GM06990 (cell line): ENCODE measurements at regions not wholly inside any gene's neighbourhood (a gene's known extent, or its start where the extent isn't known, plus 50 kb on each side); places are given as distances from the start of the nearest gene placed in this dataset.

Source experiments
- DNase-seq: peaks from one replicate; pipeline ENCODE4 v3.0.0-alpha.2; 2011; ENCODE audit not compliant: insufficient read length; ENCODE audit errors: extremely low read depth
- H3K27me3 ChIP-seq: replicated peaks from 2 replicates; pipeline ENCODE4 v1.6.0; 2011; ENCODE audit warnings: low read length; ENCODE audit not compliant: control insufficient read depth, insufficient read depth
- H3K36me3 ChIP-seq: 2 replicates; pipeline ENCODE4 v1.5.1; 2011; ENCODE audit warnings: low read length; ENCODE audit not compliant: control insufficient read depth, insufficient read depth
- H3K4me3 ChIP-seq: replicated peaks from 2 replicates; pipeline ENCODE4 v1.5.1; 2011; ENCODE audit warnings: low read depth, mild to moderate bottlenecking, control low read depth, low read length
- CTCF ChIP-seq: IDR thresholded peaks from 2 replicates; pipeline ENCODE4 v1.5.1; 2011; ENCODE audit warnings: low read length, control low read depth, mild to moderate bottlenecking, inconsistent platforms; ENCODE audit not compliant: insufficient read depth, poor library complexity, severe bottlenecking

DNA sequence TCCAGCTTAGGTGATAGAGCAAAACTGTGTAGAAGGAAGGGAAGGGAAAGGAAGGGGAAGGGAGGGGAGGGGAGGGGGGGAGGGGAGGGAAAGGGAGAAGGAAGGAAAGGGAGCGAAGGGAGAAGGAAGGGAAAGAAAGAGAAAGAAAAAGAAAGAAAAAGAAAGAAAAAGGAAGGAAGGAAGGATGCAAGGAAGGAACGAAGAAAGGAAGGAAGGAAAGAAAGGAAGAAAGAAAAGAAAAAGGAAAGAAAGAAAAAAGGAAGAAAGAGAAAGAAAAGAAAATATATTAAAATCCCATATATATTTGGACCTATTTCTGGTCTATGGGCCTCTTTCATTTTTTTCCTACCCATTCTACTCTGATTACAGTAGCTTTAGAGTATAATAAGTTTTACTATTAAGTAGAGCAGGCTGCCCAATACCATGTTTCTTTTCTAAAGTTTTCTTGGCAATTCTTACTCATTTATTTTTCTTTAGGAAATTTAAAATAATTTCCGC lies 229.1 kb downstream of the AUH start:
- no peak overlapping the region for H3K4me3 ChIP-seq
- no peaks in the 10 kb centered on the region for H3K36me3 ChIP-seq
- no peak for TF ChIP-seq CTCF
- H3K27me3 ChIP-seq = no peaks in the 10 kb centered on the region
- no peak for DNase-seq

GRCh38 chr9:91134608-91135007 lies 227.1 kb downstream of the AUH start:
- Histone ChIP-seq H3K36me3 (no peaks in the 10 kb centered on the region), H3K27me3 (no peaks in the 10 kb centered on the region; the same call in 1 of the 2 replicates), H3K4me3 (no peak overlapping the region)
- no peak for TF ChIP-seq CTCF
- DNase-seq = no peak

DNA sequence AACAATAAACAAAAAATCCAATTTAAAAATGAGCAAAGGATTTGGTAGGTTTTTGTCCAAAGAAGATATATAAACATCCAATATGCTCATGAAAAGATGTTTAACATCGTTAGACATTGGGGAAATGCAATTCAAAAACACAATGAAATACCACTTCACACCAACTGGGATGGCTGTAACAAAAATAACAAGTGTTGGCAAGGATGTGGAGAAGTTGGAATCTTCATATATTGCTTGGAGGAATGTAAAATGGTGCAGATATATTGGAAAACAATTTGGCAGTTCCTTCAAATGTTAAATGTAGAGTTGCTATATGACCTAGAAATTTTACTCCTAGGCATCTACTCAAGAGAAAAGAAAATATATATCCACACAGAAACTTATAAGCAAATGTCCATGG lies 224.3 kb downstream of the AUH start:
- Histone ChIP-seq H3K36me3 (no peaks in the 10 kb centered on the region), H3K27me3 (no peaks in the 10 kb centered on the region; the same call in 1 of the 2 replicates), H3K4me3 (no peak overlapping the region)
- TF ChIP-seq CTCF = no peak
- no peak for DNase-seq

- no peak for DNase-seq
- H3K27me3 ChIP-seq = no peaks in the 10 kb centered on the region; the same call in 1 of the 2 replicates
- no peak for TF ChIP-seq CTCF
- H3K4me3 ChIP-seq = no peak overlapping the region
- H3K36me3 ChIP-seq = no peaks in the 10 kb centered on the region
Measured at GRCh38 chr9:91138760-91139159, 223.0 kb downstream of the AUH start.

GRCh38 chr9:91141407-91141965 lies 220.2 kb downstream of the AUH start:
- no peak for DNase-seq
- Histone ChIP-seq H3K27me3 (no peaks in the 10 kb centered on the region; the same call in 1 of the 2 replicates), H3K4me3 (no peak overlapping the region), H3K36me3 (no peaks in the 10 kb centered on the region)
- TF ChIP-seq CTCF = no peak

GRCh38 chr9:91143162-91143561 lies 218.6 kb downstream of the AUH start:
- no peaks in the 10 kb centered on the region for H3K36me3 ChIP-seq
- no peak for TF ChIP-seq CTCF
- no peak overlapping the region for H3K4me3 ChIP-seq
- no peak for DNase-seq
- H3K27me3 ChIP-seq = no peaks in the 10 kb centered on the region; the same call in 1 of the 2 replicates
